Keratinocyte (primary cell): ENCODE measurements at regions not wholly inside any gene's neighbourhood (a gene's known extent, or its start where the extent isn't known, plus 50 kb on each side); places are given as distances from the start of the nearest gene placed in this dataset.

Experiments used
- CTCF ChIP-seq, 3 experiments: IDR thresholded peaks in 1 of 3; conservative IDR thresholded peaks in 1 of 3; optimal IDR thresholded peaks in 1 of 3; 2 replicates in 2 of 3; 3 replicates in 1 of 3; pipeline versions ENCODE3 to v1.5.1; 2011; ENCODE audit warnings: low read length in 3 of 3, mild to moderate bottlenecking in 3 of 3, moderate library complexity in 2 of 3, control low read depth in 1 of 3, inconsistent platforms in 1 of 3; ENCODE audit not compliant: insufficient read depth in 2 of 3; ENCODE audit errors: extremely low read depth in 1 of 3
- EZH2 ChIP-seq: IDR thresholded peaks from one replicate; pipeline ENCODE4 v1.6.1; 2012; ENCODE audit warnings: inconsistent platforms, mild to moderate bottlenecking, low read length, moderate library complexity

GRCh38 chr16:17843905-17844304 is 373.1 kb upstream of the XYLT1 start:
- TF ChIP-seq CTCF (optimal IDR thresholded peaks at IDR 0.05 in 1 of 3, IDR thresholded peaks at IDR 0.05 in 1 of 3, conservative IDR thresholded peaks at IDR 0.05 in 1 of 3; ENCODE audit: extremely low read depth in 1 of 3, insufficient read depth in 2 of 3, low read length in 3 of 3) (no peak), EZH2 (no peak)
